HG03095 (cell line): ENCODE measurements at regions not wholly inside any gene's neighbourhood (a gene's known extent, or its start where the extent isn't known, plus 50 kb on each side); places are given as distances from the start of the nearest gene placed in this dataset.

Experiments used
- ATAC-seq: cut with Tn5 transposase; IDR thresholded peaks from one replicate; pipeline ENCODE4 v1.9.1; 2021; ENCODE audit warnings: moderate library complexity; ENCODE audit not compliant: unreplicated experiment

DNA sequence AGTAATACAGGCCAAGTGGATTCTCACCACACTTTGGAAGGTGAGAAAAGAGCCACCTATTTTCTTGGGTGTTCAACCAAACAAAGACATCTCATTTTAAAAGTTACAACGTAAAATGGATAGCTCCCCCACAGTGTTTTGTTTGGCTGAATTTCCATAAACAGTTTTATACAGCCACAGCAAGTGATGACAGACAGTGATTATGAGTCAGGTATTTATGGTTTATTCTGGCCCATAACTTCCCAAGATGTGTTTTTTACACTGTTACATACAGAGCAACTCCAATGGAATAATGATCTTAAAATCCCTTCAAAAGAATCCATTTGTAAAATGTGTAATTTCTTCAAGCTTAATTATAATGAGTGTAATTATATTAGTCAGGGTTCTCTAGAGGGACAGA is 421.3 kb downstream of the TLE1 start:
- ATAC-seq = no peak

DNA sequence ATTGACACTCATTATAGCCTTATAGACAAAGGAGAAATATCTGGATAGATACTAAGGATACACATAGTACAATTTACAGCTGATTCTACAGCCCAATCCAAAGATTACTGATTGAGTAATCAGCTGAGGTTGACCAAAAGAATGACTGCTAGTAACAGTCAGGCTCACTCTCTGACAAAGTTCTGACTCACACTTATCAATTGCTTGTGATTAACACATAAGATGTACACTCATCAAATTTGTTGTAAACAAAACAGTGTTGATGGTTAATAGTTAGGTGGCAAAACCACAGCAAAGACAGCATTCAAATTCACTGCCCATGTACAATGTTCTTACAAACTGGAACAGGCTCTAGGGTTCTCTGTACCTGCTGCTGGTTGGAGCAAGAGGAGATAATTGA is 422.7 kb downstream of the TLE1 start:
- ATAC-seq = no peak

DNA sequence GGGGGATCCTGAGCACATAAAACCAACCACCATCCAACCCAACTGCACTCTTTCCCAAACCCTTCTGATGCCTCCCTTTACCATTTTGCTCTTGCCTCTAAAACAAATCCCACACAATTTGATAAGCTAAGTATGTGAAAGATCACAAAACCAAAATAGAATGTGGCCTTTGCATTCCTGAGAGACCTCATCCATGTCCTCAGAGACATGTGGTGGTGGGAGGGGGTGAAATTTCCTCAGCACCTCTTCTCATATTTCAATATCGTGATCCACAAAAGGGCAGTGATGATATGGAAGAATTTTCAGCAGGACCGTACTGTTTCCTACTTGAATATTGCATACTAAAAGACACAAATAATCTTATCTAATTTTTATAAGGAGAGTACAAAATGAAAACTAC is 423.3 kb downstream of the TLE1 start:
- no peak for ATAC-seq

- ATAC-seq = no peak
Observed at GRCh38 chr9:81264516-81264915, 424.8 kb downstream of the TLE1 start.

- ATAC-seq = no peak
Observed at GRCh38 chr9:81259896-81260295, 429.5 kb downstream of the TLE1 start.

DNA sequence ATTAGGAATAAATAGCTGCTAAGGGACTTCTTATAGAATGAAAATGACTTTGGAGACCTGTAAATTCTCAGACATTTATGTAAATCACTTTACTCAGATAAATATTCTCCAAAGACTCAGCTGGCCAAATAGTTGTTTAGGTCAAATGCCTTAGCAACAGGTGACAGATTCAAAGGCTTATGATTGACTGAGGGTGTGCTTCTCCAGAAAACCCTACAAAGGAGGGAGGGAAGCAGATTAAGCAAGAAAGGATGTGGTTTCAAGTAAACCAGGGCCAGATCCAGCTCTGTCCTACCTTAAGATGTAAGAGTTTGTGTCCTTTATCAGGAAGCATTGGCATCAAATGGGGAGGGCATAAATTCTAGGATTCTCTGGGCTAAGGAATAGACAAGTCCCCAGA is 433.0 kb downstream of the TLE1 start:
- ATAC-seq = no peak

DNA sequence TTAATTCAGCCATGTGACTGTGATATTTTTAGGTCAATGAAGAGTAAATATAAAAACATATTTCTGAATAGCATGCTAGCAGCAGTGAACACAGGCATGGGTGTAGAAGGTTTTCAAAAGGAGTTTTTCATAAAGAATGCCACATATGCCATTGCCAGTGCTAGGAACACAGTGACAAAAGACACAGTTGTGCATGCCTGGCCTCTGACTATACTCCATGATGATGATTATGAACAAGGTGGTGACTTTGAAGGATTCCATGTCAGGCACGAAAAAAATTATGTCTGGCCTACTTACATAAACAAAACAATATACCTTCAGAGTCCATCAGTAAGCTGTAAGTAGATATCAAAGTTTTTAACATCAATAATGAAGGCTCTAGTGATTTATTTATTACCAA is 438.7 kb downstream of the TLE1 start:
- no peak for ATAC-seq

GRCh38 chr9:81250041-81250440 is 439.3 kb downstream of the TLE1 start:
- ATAC-seq = no peak

DNA sequence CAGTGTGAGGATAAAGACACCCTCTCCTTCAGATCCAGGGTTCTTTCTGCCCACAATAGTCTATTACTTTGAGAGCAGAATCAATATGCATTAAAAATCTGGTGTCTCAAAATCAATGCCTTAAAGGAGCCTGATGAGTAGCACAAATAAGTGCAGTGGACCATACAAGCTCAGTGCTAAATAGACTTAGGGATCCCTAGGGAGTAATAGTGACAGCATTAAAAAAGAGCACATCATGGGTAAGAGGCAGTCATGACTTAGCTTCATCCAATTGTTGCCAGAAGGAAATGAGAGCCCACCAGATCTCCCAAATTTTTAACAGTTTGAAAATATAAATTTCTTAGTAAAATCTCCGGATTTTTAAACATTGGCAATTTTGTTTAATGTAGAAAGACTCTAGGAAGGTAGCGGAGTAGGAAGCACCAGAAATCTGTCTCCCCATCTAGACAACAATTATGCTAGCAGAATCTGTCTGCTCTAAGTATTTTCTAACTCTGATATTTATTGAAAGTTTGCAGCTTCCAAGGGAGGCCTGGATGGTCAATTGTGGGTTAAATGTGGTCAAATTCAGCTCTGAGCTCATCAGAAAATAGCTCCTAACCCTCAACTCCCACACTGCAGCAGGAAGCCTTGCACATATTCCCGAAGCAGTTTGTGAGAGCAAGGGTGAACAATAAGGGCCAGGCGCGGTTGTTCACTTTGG is 443.9 kb downstream of the TLE1 start:
- no peak for ATAC-seq

DNA sequence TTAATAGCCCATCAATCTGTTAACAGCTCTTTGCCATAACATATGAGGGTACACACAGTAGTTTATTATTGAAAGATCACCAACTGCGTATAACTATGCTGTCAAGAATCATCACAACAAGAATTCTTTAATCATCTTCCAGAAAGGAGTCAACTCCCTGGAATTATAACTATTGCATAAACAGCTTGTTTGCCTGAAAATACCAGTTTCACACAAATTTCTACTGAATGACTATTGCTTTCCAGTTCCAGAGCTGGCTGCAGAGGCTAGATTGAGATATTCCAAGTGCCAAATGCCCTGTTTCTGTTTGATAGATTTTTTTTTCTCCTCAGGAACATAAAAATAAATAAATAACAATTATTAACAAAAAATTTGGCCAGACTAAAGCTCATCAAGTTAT is 444.7 kb downstream of the TLE1 start:
- no peak for ATAC-seq

DNA sequence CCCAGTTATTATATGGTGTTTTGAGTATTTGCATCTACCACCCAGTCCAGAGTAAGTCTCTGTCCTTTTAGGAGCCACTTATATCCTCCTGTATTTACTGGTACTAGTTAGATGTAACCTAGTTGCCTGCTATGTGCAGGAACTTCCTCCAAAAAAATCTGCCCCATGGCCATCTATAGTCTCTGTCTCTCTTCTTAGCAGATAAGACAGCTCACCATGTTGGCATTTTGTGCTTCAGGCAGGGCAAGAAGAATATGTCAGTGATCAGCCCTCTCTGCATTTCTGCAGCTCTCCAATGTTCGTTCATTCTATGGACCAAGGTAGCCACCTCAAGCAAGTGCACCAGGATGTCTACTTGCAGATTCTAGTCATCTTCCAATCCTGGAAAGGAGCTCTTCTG is 446.5 kb downstream of the TLE1 start:
- no peak for ATAC-seq

DNA sequence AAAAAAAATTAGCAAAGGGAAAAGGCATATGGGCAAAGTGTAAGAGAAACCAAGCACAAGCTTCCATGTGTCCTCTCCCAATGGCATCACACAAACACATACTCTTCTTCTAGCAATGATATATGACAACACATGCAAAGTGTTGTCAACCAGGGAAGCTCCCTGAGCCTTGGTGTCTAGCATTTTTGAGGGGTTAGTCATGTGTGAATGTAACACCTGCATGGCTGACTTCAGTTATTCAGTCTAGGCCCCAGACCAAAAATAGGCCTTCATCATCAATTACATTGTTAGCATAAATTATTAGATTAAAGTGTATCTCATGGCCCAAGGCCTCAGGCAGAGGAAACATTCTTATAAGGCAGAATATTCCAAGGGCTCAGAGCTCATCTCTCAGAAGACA is 450.0 kb downstream of the TLE1 start:
- ATAC-seq = no peak

- ATAC-seq = no peak
Observed at GRCh38 chr9:81237565-81238231, 451.6 kb downstream of the TLE1 start.

- ATAC-seq = no peak
Observed at GRCh38 chr9:81234924-81235610, 454.3 kb downstream of the TLE1 start.

DNA sequence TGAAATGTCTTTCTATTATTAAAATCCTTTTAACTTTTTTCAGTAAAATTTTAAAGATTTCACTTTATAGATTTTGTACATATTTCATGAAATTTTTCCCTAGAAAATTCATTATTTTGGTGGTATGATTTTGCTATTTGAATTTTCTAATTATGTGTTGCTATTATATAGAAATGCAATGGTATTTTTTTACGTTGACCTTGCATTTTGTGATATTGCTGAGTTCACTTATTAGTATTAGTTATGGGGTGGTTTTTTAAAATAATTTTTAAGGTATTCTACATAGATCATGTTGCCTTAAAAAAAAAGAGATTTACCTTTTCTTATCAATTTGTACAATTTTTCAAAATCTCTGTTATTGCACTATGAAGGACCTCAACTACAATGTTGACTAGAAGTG is 458.3 kb downstream of the TLE1 start:
- no peak for ATAC-seq

GRCh38 chr9:81227507-81228245 is 461.7 kb downstream of the TLE1 start:
- no peak for ATAC-seq

GRCh38 chr9:81225596-81225995 is 463.8 kb downstream of the TLE1 start:
- ATAC-seq = no peak

DNA sequence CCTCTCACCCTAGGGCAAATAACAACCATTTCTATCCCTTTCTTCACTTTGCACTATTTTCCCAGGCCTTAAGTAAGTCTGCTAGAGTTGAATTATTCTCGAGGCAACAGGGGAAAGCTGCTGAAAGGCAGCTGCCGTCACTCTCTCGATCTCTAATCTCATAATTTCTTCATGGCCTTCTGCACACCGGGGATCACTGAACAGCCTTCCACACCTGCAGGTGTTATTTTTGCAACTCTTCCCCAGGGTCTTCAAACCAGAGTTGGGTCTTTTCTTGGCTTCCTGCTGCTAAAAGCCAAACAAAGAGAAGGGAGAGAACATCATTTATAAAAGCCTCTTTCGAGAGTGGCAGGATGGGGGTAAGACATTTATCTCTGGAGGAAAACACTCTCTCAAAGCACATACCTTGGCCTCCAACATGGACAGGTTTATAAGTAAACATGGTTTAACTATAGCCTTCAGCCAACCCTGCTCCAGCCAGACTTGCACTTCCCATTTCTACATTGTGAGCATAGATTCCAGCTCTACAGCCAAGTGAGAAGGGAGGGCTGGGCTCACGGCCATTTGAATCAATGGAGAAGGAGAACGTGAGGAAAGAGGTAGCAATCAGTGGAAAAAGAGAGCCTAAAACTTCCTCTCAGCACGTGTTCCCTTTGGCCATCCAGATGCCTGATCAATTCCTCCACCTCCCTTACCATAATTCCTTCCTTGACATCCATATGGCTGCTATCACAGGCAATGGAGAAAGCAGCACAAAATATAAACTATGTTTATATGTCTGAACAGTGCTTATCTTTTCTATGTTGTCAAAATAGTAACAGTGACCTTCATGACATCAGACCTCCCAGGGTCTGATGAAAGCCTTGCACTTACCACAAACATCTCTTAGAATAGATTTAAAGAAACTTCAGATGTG is 464.9 kb downstream of the TLE1 start:
- ATAC-seq = no peak

DNA sequence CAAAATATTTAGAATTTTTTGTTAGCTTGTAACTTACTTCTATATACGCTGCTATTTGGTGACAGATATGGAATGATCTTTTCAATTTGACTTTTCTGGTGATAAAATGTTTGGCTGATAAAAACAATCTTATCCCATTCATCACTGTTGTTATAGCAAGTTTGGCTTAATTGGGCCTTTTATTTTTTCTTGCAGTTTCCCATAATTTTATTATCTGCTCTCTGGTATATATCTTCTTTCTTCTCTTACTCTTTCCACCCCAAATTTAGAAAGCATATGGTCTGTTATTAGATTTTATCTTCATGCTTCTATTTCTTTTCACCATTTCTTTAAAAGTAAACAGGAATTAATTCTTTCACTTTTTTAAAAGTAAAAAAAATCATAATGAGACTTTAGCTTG is 474.4 kb downstream of the TLE1 start:
- ATAC-seq = no peak

DNA sequence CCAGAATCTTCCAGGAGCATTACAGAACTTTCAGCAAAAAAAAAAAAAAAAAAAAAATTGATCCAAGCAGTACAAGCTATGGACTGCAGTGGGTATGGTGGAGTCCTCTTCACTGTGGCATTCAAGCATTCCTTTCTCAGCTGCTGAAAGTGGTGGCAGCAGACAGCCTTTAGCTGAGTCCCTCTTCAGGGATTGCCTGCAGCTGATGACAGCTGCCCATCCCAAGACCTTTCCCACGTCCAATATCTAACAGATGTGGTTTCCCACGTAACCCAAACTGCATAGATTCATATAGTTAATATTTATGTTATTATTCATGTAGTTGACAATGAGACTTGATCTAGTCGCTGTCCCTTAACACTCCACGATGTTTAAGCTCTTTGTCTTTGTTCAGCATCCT is 475.9 kb downstream of the TLE1 start:
- ATAC-seq = no peak

GRCh38 chr9:81211741-81212140 is 477.6 kb downstream of the TLE1 start:
- ATAC-seq = no peak
